GM21825 (cell line): ENCODE measurements at regions not wholly inside any gene's neighbourhood (a gene's known extent, or its start where the extent isn't known, plus 50 kb on each side); places are given as distances from the start of the nearest gene placed in this dataset.

Source experiments
- ATAC-seq: cut with Tn5 transposase; IDR thresholded peaks from one replicate; pipeline ENCODE4 v1.9.1; 2021; ENCODE audit warnings: mild to moderate bottlenecking, moderate library complexity; ENCODE audit not compliant: unreplicated experiment

DNA sequence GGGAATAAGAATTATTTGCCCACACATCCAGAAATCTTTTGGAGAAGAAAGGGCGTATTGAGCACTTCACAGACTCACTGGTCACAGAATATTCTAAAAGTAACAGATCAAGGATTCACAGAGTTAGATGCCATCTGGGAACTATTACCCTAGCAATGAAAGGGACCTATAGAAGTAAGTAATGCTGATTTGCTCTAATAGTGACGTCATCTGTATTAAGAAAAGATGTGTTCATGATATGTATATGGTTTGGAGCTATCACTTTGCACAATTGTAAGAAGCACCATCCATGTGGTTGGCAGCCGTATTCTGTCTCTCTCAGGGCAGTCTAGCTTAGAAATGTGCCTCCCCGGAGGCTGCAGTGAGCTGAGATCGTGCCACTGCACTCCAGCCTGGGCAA lies 52.8 kb upstream of the SV2C start:
- ATAC-seq, result no peak

GRCh38 chr5:76029739-76030138 lies 53.4 kb upstream of the SV2C start:
- no peak for ATAC-seq

- ATAC-seq, result no peak
These were observed 57.4 kb upstream of the SV2C start for GRCh38 chr5:76025790-76026189.

DNA sequence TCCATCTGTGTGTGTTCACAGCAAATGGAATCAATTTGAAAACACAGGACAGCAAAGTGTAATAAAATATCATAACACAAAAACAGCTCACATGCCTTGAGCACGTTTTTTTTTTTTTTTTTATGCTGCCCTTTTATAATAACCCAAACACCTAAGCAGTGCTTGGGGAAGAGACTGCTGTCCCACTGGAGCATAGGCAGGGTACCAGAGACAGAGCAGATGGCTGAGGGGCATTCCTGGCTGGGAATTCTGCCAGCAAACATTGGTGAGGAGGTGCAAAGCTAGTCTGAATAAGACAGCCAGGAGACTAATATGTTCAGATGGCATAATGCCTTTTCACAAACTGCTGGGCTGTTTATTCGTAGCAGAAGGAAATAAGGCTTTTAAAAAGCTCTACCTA lies 58.1 kb upstream of the SV2C start:
- ATAC-seq, result no peak

DNA sequence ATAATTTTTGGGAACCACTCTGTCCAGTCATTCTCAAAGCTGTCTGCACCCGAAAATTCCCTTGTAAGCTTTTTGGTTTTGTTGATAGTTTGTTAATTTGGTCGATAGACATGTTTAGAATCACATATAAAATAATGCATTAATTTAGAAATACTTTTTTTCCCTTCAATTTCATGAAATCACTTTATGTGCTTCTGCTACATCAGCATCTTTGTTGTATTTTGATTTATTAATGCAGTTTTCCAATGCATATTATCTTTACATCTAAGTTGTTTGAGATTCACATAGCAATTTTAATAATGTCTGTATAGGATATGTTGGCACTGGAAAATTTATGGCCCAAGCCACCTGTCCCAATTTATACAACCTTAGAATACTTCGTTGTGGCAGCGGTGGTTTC lies 60.6 kb upstream of the SV2C start:
- ATAC-seq, result no peak

DNA sequence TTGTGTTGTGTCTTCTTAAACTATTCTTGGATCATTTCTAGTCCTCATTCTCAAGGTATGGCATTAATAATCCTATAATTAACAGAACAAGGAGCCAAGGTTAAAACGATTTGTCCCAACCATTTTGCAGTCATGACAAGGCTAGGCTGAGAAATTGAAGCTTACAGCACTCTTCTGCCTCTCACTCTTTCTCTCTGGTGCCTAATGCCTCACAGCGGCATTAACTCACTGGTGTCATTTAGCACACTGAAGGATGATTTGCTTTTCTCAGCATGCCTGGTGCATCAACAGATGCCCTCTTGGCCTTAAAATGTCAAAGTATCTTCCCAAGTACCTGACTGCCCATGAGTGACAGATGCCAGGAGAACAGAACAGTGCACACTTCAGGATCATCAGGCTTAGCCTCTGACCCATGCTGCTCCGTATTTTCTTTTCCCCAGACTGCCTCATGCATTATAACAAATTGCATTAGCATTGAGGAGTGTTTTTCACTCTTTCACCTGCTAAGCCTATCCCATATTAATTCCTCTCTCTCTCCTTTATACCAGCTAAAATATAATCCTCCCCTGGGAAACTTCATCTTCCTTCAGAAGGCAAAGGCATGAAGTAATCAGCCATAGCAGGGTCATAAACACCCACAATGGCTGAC lies 61.1 kb upstream of the SV2C start:
- ATAC-seq, result no peak

GRCh38 chr5:76016258-76016657 lies 66.9 kb upstream of the SV2C start:
- no peak for ATAC-seq

DNA sequence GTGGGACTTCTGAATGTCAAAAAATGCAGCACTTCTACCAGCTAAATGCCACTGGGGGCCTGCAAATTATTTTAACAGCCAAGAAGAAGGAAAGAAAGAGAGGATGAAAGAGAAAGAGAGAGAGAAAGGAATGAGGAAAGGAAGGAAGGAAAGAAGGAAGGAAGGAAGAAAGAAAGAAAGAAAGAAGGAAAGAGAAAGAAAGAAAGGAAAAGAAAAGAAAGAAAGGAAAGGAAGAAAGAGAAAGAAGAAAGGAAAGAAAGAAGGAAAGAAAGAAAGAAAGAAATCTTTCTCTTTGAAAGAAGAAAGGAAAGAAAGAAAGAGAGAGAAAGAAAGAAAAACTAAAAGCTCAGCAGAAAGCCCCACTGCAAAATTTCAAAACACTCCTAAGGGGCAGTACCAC lies 69.2 kb upstream of the SV2C start:
- ATAC-seq, result no peak

- no peak for ATAC-seq
These were observed 75.3 kb upstream of the SV2C start for GRCh38 chr5:76007904-76008303.

DNA sequence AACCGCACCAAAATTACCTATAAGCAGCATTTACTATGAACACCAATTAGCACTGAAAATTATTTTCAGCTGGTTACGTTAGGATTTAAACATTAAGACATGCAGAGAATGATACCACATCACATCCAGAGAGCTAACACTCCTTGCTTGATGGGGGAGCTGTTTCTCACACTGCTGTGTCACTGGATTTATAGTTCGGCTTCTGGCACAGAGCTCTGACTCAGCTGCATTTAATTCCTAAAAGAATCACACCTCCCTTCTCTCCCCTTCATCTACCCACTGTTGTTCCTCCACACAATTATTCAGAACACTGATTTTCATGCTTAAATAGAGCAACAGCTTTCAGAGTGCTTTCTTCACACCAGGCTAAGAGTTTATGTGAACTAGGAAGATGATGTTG lies 82.6 kb upstream of the SV2C start:
- no peak for ATAC-seq

DNA sequence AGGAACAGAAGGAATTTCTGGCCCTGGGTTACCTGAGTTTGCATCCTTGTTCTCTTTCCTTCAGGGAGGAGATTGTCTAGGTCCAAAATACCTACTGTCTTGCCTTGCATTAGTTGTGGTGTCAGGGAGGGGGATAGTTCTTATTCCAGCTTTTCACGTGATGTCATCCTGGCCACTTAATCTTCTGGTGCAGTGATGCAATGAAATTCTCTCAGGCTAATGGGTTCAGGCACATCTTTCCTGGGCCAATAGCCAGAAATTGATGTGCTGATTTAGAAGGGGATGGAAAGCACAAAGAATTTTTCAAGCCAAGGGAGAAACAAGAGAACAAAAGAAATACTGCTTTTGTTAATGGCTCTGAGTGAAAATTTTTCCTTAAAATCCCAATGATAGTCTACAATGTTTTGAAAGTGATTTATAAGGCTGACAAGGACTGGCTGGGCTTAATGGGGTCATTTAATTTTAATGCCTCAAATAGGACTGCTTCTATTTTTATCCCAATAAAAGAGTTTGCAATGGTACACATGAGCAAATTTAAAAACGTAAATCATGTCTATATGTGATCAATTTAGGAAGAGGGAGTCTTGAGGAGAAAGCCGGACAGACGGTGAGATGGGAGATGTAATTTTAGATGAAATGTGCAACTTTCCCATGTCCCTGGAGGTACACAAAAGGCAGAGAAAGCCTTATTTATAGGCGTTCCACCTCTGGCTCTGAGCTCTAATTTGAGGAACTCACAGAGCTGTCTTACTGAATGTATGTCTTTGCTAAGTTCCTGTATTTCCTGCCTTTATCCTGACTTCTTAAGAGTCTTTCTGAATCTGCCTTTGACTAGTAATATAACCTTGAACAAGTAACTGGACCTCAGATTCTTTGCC lies 89.3 kb upstream of the SV2C start:
- no peak for ATAC-seq

- no peak for ATAC-seq
These were observed 90.0 kb upstream of the SV2C start for GRCh38 chr5:75993183-75993582.

DNA sequence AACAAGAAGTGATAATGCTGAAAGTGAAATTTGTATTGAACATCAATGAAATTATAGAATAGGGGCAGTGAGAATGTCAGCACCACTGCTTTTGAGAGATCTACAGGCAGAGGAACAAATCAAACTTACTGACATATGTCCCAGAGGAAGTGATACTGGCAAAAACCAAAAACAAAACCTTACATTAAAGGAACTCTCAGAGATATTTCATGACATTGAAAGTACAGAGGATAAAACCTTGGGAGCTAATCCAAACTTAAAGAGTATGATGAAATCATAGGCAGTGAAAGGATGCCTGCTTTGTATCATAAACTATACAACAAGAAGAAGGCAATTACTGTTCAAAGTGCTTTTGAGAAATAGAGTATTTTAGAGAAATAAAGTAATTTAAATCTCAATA lies 90.4 kb upstream of the SV2C start:
- ATAC-seq, result no peak

- no peak for ATAC-seq
These were observed 98.1 kb upstream of the SV2C start for GRCh38 chr5:75985077-75985476.

DNA sequence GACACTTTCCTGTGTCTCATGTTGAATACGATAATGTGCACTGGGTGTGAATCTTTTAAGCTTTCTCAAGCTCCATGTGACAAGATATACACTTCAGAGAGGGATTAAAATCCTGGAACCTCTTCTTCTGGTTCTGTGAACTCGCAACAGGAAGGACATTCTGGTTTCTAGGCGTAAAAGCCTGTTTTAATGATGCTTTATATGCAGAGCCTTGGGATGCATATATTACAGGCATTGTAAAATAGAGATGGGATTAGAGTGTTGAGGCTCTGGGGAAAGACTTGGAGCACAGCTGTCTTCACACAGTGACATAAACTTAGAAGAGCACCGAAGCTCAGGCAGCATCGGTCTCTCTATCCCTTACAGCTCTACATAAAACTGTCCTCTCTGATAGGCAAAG lies 107.7 kb upstream of the SV2C start:
- ATAC-seq, result no peak

- ATAC-seq, result no peak
These were observed 117.9 kb upstream of the SV2C start for GRCh38 chr5:75965292-75965691.

DNA sequence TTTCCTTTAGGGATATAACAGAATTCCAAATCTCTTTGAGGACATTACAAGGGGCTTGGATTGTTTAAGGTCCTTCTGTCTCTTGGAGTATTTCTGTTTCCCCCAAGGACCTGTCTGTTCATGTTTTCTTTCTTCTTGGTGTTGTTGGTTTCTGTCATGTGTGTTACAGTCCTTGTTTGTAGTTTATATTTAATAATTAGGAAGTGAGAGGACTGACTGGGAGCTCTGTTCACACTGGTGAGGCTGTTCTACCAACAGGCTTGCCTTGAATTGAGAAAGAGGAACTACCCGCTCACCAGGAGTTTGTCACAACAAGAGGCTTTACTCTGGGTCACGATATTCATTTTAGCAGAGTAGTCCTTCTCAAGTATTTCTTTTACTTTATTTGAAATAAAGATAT lies 119.2 kb upstream of the SV2C start:
- no peak for ATAC-seq

DNA sequence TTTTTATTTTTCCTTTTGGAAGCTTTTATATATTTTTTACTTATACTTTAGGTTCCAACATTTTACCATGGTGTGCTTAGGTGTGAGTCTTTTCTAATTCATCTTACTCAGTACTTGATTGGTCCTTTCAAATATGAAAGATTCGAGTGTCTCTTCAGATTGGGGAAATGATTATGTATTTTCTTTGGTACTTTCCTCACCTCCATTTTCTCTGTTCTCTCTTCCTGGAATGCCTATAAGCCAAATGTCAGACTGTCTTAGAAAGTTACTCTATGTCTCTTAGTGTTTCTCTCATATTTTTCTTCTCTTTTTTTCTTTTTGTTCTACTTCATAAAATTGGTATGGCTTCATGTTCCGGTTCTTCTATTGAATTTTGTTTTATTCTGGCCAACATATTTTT lies 119.6 kb upstream of the SV2C start:
- no peak for ATAC-seq

GRCh38 chr5:75961818-75962217 lies 121.4 kb upstream of the SV2C start:
- ATAC-seq, result no peak

- ATAC-seq, result no peak
These were observed 123.1 kb upstream of the SV2C start for GRCh38 chr5:75960129-75960528.

DNA sequence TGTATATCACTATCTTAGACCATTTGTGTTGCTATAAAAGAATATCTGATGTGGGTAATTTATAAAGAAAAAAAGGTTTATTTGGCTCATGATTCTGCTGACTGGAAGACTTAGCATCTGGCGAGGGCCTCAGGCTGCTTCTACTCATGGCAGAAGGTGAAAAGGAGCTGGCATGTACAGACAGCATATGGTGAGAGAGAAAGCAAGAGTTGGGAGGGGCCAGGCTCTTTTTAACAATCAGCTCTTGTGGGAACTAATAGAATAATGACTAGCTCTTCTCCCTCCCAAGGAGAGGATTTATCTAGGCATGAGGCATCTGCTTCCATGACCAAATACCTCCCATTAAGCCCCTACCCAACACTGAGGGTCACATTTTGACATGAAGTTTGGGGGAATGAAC lies 130.2 kb upstream of the SV2C start:
- no peak for ATAC-seq

- no peak for ATAC-seq
These were observed 130.9 kb upstream of the SV2C start for GRCh38 chr5:75952291-75952690.

DNA sequence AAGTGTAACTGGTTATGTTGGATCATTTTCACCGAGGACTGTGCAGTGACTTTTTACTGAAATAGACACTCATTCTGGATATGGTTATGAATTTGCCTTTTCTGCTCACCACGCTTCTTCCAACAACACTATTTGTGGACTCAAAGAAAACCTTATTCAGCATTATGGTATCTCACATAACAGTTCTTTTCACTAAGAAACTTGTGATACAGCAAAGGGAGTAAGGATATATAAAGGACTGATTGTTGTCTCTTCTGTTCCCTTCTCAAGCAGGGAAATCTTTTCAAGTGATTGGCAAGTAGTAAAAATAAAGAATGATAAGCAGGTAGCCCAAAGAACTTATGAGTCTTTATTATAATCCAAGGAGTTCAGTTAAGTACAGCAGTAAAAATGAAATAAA lies 131.5 kb upstream of the SV2C start:
- ATAC-seq, result no peak
